ENCODE measurements at regions not wholly inside any gene's neighbourhood (a gene's known extent, or its start where the extent isn't known, plus 50 kb on each side); places are given as distances from the start of the nearest gene placed in this dataset.
"Not testable (repeated sequence)": the region's sequence is repeated elsewhere in the genome, so short reads cannot be mapped to it uniquely, and the experiment has no call there.

DNA sequence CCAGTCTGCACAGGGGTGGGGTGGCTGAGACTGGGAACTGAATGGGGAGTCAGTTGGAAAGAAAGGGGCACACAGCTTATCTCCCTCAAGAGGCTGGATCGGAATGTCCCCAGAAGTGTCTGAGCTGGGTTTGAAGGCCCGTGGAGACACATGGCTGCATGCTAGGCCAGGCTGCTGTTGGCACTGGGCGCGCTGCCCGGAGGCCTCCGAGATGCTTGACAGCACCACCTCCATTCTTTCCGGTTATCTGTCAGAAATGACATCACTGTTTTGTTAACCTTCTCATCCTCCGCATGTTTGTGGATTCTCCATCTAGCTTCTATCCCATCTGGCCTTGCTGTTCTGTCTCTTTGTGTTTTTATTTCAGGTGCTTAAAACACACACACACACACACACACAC lies 85.5 kb downstream of the APIP start:
- DNase-seq (ENCODE audit: extremely low spot score, insufficient read length, low read depth) (no peak), FAIRE-seq (no peak)

DNA sequence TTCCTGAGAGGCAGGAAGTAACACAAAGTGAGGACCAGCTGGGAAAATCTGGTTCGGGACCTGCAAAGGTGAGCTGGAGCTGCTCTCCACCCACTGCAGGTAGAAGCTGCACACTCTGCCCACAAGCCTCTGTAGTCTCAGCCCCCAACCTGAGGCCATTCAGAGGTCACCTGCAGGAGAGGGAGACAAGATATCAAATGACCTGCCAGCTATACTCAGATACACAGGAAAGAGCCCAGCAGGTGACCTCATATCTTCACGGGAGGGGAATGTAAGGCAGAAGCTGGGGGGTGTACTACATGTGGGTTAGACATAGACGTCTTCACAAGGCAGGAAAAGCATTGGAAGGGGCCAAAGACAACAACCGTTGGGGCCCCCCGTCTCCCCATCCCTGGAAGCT lies 86.1 kb downstream of the APIP start:
- DNase-seq (ENCODE audit: extremely low spot score, insufficient read length, low read depth) (no peak), FAIRE-seq (no peak)

DNA sequence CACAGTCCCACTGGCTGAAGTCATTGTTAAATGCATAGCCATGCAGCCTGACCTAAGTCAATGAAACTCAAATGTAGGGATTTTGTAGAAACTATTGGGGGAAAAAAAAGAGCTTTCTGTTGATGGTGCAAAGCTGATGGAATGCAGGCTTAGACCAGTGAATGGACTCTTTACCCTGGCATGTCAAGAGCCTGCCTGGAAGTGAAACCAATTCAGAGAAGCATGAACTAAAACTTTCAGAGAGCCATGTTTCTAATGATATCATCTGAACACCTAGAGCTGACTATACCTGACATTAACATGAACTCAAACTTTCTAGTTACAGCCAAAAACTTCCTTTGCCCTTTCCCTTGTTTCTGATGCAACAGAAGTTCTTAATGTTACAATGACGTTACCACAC lies 89.0 kb downstream of the APIP start:
- FAIRE-seq, result peak; percentile 15
- DNase-seq (ENCODE audit: extremely low spot score, insufficient read length, low read depth), result no peak

DNA sequence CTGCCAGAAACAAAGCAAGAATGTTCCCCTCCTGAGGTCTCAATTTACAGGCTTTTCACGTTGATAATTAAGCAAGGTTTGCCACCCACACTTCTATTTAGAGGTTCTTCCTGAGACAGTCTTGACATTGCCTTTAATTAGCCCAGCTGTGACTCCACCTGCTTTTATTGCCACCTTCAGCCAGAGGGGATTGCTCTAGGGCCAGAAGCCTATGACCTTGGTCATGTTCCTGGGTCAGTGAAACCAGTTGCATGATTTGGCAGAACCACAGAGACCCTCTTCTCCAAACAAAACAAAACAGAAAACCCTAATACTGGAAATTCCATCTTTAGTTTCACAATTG lies 89.8 kb downstream of the APIP start:
- FAIRE-seq (no peak), DNase-seq (ENCODE audit: extremely low spot score, insufficient read length, low read depth) (no peak)

DNA sequence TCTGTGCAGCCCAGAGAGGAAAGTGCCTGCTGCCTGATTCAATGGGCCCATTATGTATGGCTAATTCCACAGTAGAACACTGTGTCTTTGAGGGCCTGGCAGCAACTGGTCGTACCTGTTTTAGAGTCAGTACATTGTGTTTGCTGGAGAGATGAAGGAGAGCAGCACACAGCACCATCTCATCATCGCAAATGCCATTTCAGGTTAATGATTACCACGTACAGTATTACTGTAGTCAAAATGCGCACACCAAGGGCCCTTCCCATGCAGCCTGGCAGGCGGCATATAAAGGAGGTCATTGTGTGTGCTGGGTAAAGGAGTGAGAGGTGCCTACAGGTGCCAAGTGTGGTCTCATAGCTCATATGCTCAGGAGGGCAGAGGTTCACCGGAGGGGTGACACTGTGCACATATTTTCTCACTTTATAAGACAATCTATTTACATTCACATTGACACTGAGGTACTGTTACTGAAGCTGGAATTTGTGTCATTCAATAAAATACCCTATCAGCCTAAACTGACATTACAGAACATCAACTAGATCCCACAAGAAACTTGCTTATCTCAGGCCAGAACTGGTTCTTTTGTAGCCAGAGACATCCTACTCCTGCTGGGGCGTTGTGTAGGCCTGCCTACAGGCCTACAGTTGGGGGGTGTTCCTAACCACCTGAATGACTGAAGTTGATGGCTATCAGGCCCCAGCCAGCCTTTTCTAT lies 90.4 kb downstream of the APIP start:
- DNase-seq (ENCODE audit: extremely low spot score, insufficient read length, low read depth) (no peak), FAIRE-seq (no peak)

- FAIRE-seq (no peak), DNase-seq (ENCODE audit: extremely low spot score, insufficient read length, low read depth) (no peak)
These were observed 90.9 kb downstream of the APIP start for GRCh38 chr11:34825315-34825669.

DNA sequence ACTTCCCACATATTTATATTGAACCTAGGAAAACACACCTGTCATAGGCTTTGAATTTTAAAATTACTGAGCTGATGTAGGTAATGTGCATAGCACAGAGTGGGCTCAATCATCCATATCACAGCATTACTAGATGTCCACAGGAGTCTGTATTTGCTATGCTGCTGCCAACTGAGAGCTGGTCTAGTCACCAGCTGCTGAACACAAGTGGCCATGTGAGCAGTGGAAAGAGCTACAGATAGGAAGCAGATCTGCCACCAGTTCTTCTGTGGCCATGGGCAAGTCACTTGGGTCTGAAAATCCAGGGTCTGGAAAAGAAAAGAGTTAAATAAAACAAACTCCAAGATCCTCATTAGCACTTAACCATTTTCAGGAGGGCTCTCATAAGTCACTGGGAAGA lies 91.8 kb downstream of the APIP start:
- no peak for FAIRE-seq
- DNase-seq (ENCODE audit: extremely low spot score, insufficient read length, low read depth), result no peak

DNA sequence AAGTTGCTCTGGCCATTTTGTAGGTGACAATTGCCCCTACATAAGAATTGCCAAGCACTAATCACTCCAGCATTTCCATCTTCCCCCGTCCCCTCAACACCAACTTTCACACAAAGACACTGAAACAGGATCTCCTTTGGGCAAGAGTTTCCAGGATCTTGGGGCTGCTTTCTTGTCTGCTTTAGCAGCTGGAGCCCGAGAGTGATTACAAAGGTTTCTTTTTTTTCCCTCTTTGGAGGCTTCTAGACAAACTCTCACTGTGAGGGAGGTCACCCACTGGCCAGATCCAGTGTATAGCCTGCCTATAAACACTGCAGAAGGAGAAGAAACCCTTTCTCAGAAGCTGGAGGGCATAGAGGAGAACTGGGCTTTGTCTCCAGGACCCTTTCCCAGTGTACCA lies 92.5 kb downstream of the APIP start:
- no peak for DNase-seq (ENCODE audit: extremely low spot score, insufficient read length, low read depth)

GRCh38 chr11:34823197-34823596 lies 93.0 kb downstream of the APIP start:
- no peak for FAIRE-seq
- no peak for DNase-seq (ENCODE audit: extremely low spot score, insufficient read length, low read depth)

More for the DNA sequence above, 92.5 kb downstream of the APIP start:
- no peak for FAIRE-seq

- FAIRE-seq (no peak), DNase-seq (ENCODE audit: extremely low spot score, insufficient read length, low read depth) (no peak)
These were observed 96.3 kb downstream of the APIP start for GRCh38 chr11:34819740-34820482.

- not testable (repeated sequence) for FAIRE-seq; DNase-seq (ENCODE audit: extremely low spot score, insufficient read length, low read depth)
These were observed 98.4 kb downstream of the APIP start for GRCh38 chr11:34817812-34818211.

GRCh38 chr11:34816698-34817213 lies 99.4 kb downstream of the APIP start:
- FAIRE-seq (no peak), DNase-seq (ENCODE audit: extremely low spot score, insufficient read length, low read depth) (no peak)

DNA sequence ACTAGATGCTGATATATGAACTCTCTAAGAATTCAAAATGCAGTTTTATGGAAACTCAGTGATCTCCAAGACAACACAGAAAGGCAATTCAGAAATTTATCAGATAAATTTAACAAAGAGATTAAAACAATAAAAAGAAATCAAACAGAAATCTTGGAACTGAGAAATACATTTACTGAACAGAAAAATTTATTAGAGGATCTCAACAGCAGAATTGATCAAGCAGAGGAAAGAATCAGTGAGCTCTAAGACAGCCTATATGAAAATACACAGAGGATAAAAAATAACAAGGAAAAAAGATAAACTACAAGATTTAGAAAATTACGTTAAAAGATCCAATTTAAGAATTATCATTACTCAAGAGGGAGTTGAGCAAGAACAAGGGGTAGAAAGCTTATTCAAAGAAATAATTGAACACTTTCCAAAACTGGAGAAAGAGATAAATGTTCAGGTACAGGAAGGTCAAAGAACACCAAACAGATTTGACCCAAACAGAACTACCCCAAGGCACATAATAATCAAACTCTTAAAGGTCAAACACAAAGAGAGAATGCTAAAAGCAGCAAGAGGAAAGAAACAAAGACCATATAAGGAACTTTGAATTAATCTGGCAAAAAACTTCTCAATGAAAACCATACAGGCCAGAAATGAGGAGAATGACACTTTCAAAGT lies 103.1 kb downstream of the APIP start:
- DNase-seq (ENCODE audit: extremely low spot score, insufficient read length, low read depth) (no peak), FAIRE-seq (no peak)

DNA sequence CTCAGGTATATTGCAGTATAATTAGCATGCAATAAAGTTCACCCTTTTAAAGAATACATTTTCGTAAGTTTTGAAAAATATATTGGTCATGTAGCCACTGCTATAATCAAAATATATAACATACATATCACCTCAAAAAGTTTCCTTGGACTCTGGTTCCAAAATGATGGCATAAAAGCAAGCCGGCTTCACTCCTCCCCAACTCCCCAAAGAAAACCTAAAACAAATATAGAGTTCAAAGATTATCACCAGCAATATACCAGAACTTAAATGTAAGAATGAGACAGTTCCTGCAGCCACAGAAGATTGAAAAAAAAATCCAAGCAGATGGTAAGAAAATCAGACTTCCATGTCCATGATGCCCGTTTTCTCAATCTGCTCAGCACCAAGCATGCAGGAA lies 104.3 kb downstream of the APIP start:
- FAIRE-seq (no peak), DNase-seq (ENCODE audit: extremely low spot score, insufficient read length, low read depth) (no peak)

DNA sequence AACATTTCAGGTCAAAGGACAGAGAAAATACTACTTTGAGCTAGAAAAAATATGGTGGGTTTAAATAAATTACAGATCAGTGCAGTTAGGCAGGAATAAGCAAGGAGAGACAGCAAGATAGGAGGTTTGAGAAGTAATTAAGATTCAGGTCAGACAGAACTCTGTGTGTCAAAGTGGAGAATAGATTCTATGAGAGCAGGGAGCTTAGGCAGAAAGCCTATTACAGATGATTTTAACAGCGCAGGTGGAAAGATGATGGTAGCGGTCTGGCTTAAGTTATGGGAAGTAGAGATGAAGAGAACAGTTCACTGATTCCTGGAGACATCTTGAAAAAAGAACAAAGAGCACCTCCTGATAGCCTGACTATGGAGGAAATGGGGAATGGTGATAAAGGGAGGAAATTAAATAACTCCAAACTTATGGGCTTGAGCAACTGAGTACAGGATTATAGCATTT lies 106.0 kb downstream of the APIP start:
- DNase-seq (ENCODE audit: extremely low spot score, insufficient read length, low read depth) (no peak), FAIRE-seq (no peak)

- no peak for DNase-seq (ENCODE audit: extremely low spot score, insufficient read length, low read depth)
- FAIRE-seq, result no peak
These were observed 106.7 kb downstream of the APIP start for GRCh38 chr11:34809191-34810106.

GRCh38 chr11:34806875-34807274 lies 109.3 kb downstream of the APIP start:
- FAIRE-seq, result no peak
- no peak for DNase-seq (ENCODE audit: extremely low spot score, insufficient read length, low read depth)

GRCh38 chr11:34805937-34806336 lies 110.2 kb downstream of the APIP start:
- FAIRE-seq, result no peak
- DNase-seq (ENCODE audit: extremely low spot score, insufficient read length, low read depth), result no peak

DNA sequence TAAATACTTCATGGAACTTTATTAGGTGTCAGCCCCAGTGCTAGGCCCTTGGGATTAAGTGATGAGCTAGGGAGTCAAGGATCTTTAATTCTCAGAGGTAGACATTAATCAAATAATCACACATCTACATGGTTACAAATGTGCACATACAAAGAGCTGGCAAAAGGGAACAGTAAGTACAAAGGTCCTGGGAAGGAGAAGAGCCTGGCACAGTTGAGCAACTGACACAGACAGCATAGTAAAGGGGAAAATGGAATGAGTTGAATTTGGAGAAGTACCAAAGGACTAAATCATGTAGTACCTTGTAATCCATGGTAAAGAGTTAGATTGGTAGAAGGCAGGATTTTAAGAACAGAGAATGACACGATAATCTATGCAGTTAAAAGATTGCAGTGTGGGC lies 116.3 kb downstream of the APIP start:
- no peak for DNase-seq (ENCODE audit: extremely low spot score, insufficient read length, low read depth)
- FAIRE-seq, result no peak

GRCh38 chr11:34798985-34799384 lies 117.2 kb downstream of the APIP start:
- no peak for DNase-seq (ENCODE audit: extremely low spot score, insufficient read length, low read depth)

More at GRCh38 chr11:34798985-34799384, 117.2 kb downstream of the APIP start:
- no peak for FAIRE-seq

Measured in GM18507 (cell line).